Lung microvascular endothelial cell (primary cell): ENCODE measurements at regions not wholly inside any gene's neighbourhood (a gene's known extent, or its start where the extent isn't known, plus 50 kb on each side); places are given as distances from the start of the nearest gene placed in this dataset.
A peak's percentile ranks its signal among the peaks of the same experiment; 100 is the strongest.

Experiments
- DNase-seq, 2 donors: peaks; one replicate each; pipeline versions ENCODE4 v3.0.0 to v3.0.0-alpha.2; 2010; ENCODE audit warnings: low read depth in 2 of 2

GRCh38 chr3:146921693-146922092 is 316.5 kb upstream of the PLSCR5 start:
- DNase-seq, result no peak

GRCh38 chr3:146914409-146914808 is 309.3 kb upstream of the PLSCR5 start:
- DNase-seq, result no peak

- DNase-seq, result no peak
These were observed 307.3 kb upstream of the PLSCR5 start for GRCh38 chr3:146912241-146913015.

- no peak for DNase-seq
These were observed 298.8 kb upstream of the PLSCR5 start for GRCh38 chr3:146903927-146904326.

- DNase-seq, result peak in 1 of 2 donors; percentile 35
These were observed 294.0 kb upstream of the PLSCR5 start for GRCh38 chr3:146899171-146899570.

GRCh38 chr3:146896711-146897110 is 291.6 kb upstream of the PLSCR5 start:
- DNase-seq, result no peak

- DNase-seq, result peak in 1 of 2 donors; percentile 69
These were observed 290.0 kb upstream of the PLSCR5 start for GRCh38 chr3:146895026-146895749.

GRCh38 chr3:146894406-146894805 is 289.3 kb upstream of the PLSCR5 start:
- DNase-seq, result no peak

GRCh38 chr3:146892041-146892440 is 286.9 kb upstream of the PLSCR5 start:
- no peak for DNase-seq

GRCh38 chr3:146889626-146890025 is 284.5 kb upstream of the PLSCR5 start:
- peak in 1 of 2 donors; percentile 2 for DNase-seq

- no peak for DNase-seq
These were observed 283.0 kb upstream of the PLSCR5 start for GRCh38 chr3:146888176-146888575.

- no peak for DNase-seq
These were observed 279.6 kb upstream of the PLSCR5 start for GRCh38 chr3:146884721-146885120.

- no peak for DNase-seq
These were observed 279.1 kb upstream of the PLSCR5 start for GRCh38 chr3:146884296-146884695.

- DNase-seq, result no peak
These were observed 278.1 kb upstream of the PLSCR5 start for GRCh38 chr3:146883288-146883687.

- DNase-seq, result no peak
These were observed 277.0 kb upstream of the PLSCR5 start for GRCh38 chr3:146881966-146882760.

- no peak for DNase-seq
These were observed 276.2 kb upstream of the PLSCR5 start for GRCh38 chr3:146881356-146881755.

- no peak for DNase-seq
These were observed 268.6 kb upstream of the PLSCR5 start for GRCh38 chr3:146873748-146874147.

- DNase-seq, result no peak
These were observed 260.1 kb upstream of the PLSCR5 start for GRCh38 chr3:146865175-146865755.

- DNase-seq, result no peak
These were observed 256.1 kb upstream of the PLSCR5 start for GRCh38 chr3:146861262-146861661.

GRCh38 chr3:146854523-146854922 is 249.4 kb upstream of the PLSCR5 start:
- no peak for DNase-seq

- DNase-seq, result no peak
These were observed 246.5 kb upstream of the PLSCR5 start for GRCh38 chr3:146851665-146852064.

GRCh38 chr3:146845361-146845760 is 240.2 kb upstream of the PLSCR5 start:
- no peak for DNase-seq
